ENCODE measurements at regions not wholly inside any gene's neighbourhood (a gene's known extent, or its start where the extent isn't known, plus 50 kb on each side); places are given as distances from the start of the nearest gene placed in this dataset.
A peak's percentile ranks its signal among the peaks of the same experiment; 100 is the strongest.
"Not testable (repeated sequence)": the region's sequence is repeated elsewhere in the genome, so short reads cannot be mapped to it uniquely, and the experiment has no call there.

- no peak for DNase-seq (ENCODE audit: low read depth)
These were observed 296.0 kb upstream of the PTBP2 start for GRCh38 chr1:96425382-96426129.

GRCh38 chr1:96427616-96428015 lies 294.0 kb upstream of the PTBP2 start:
- DNase-seq (ENCODE audit: low read depth), result no peak

GRCh38 chr1:96445302-96445701 lies 276.3 kb upstream of the PTBP2 start:
- no peak for DNase-seq (ENCODE audit: low read depth)

- DNase-seq (ENCODE audit: low read depth), result no peak
These were observed 257.5 kb upstream of the PTBP2 start for GRCh38 chr1:96464066-96464465.

- DNase-seq (ENCODE audit: low read depth), result no peak
These were observed 257.1 kb upstream of the PTBP2 start for GRCh38 chr1:96464522-96464921.

GRCh38 chr1:96464991-96465390 lies 256.6 kb upstream of the PTBP2 start:
- DNase-seq (ENCODE audit: low read depth), result no peak

GRCh38 chr1:96465441-96465840 lies 256.1 kb upstream of the PTBP2 start:
- DNase-seq (ENCODE audit: low read depth), result no peak

GRCh38 chr1:96466842-96467241 lies 254.7 kb upstream of the PTBP2 start:
- DNase-seq (ENCODE audit: low read depth), result no peak

- DNase-seq (ENCODE audit: low read depth), result not testable (repeated sequence)
These were observed 251.9 kb upstream of the PTBP2 start for GRCh38 chr1:96469726-96470125.

- DNase-seq (ENCODE audit: low read depth), result peak; percentile 17
These were observed 249.1 kb upstream of the PTBP2 start for GRCh38 chr1:96472471-96472870.

- no peak for DNase-seq (ENCODE audit: low read depth)
These were observed 247.7 kb upstream of the PTBP2 start for GRCh38 chr1:96473791-96474434.

- DNase-seq (ENCODE audit: low read depth), result no peak
These were observed 246.4 kb upstream of the PTBP2 start for GRCh38 chr1:96474985-96475743.

GRCh38 chr1:96475903-96476302 lies 245.7 kb upstream of the PTBP2 start:
- DNase-seq (ENCODE audit: low read depth), result no peak

- DNase-seq (ENCODE audit: low read depth), result no peak
These were observed 243.4 kb upstream of the PTBP2 start for GRCh38 chr1:96478228-96478627.

- no peak for DNase-seq (ENCODE audit: low read depth)
These were observed 240.2 kb upstream of the PTBP2 start for GRCh38 chr1:96481409-96481808.

GRCh38 chr1:96482616-96483015 lies 239.0 kb upstream of the PTBP2 start:
- DNase-seq (ENCODE audit: low read depth), result no peak

- DNase-seq (ENCODE audit: low read depth), result peak; percentile 8
These were observed 234.2 kb upstream of the PTBP2 start for GRCh38 chr1:96487394-96487793.

- no peak for DNase-seq (ENCODE audit: low read depth)
These were observed 233.6 kb upstream of the PTBP2 start for GRCh38 chr1:96487971-96488370.

GRCh38 chr1:96488777-96489176 lies 232.8 kb upstream of the PTBP2 start:
- no peak for DNase-seq (ENCODE audit: low read depth)

- DNase-seq (ENCODE audit: low read depth), result no peak
These were observed 229.3 kb upstream of the PTBP2 start for GRCh38 chr1:96492236-96492635.

GRCh38 chr1:96498744-96499340 lies 222.7 kb upstream of the PTBP2 start:
- DNase-seq (ENCODE audit: low read depth), result no peak

- no peak for DNase-seq (ENCODE audit: low read depth)
These were observed 213.4 kb upstream of the PTBP2 start for GRCh38 chr1:96508233-96508632.

GRCh38 chr1:96509339-96509738 lies 212.2 kb upstream of the PTBP2 start:
- no peak for DNase-seq (ENCODE audit: low read depth)
